ENCODE measurements at regions not wholly inside any gene's neighbourhood (a gene's known extent, or its start where the extent isn't known, plus 50 kb on each side); places are given as distances from the start of the nearest gene placed in this dataset.

GRCh38 chr22:48568736-48569330 lies 1258.8 kb downstream of the BRD1 start:
- DNase-seq, result no peak

GRCh38 chr22:48567213-48567975 lies 1260.3 kb downstream of the BRD1 start:
- no peak for DNase-seq

GRCh38 chr22:48566741-48567140 lies 1260.9 kb downstream of the BRD1 start:
- no peak for DNase-seq

GRCh38 chr22:48565901-48566501 lies 1261.7 kb downstream of the BRD1 start:
- DNase-seq, result no peak

GRCh38 chr22:48564995-48565394 lies 1262.7 kb downstream of the BRD1 start:
- no peak for DNase-seq

GRCh38 chr22:48563966-48564330 lies 1263.7 kb downstream of the BRD1 start:
- DNase-seq, result no peak

- DNase-seq, result no peak
Measured at GRCh38 chr22:48563118-48563965, 1264.3 kb downstream of the BRD1 start.

GRCh38 chr22:48561676-48562075 lies 1266.0 kb downstream of the BRD1 start:
- no peak for DNase-seq

GRCh38 chr22:48560836-48561235 lies 1266.8 kb downstream of the BRD1 start:
- DNase-seq, result no peak

- no peak for DNase-seq
Measured at GRCh38 chr22:48560389-48560751, 1267.3 kb downstream of the BRD1 start.

- DNase-seq, result no peak
Measured at GRCh38 chr22:48559647-48560388, 1267.9 kb downstream of the BRD1 start.

GRCh38 chr22:48558606-48559402 lies 1268.9 kb downstream of the BRD1 start:
- no peak for DNase-seq

GRCh38 chr22:48558016-48558415 lies 1269.7 kb downstream of the BRD1 start:
- no peak for DNase-seq

GRCh38 chr22:48557473-48557872 lies 1270.2 kb downstream of the BRD1 start:
- no peak for DNase-seq

- DNase-seq, result no peak
Measured at GRCh38 chr22:48556751-48557150, 1270.9 kb downstream of the BRD1 start.

GRCh38 chr22:48556222-48556621 lies 1271.5 kb downstream of the BRD1 start:
- DNase-seq, result no peak

GRCh38 chr22:48555606-48556005 lies 1272.1 kb downstream of the BRD1 start:
- no peak for DNase-seq

- no peak for DNase-seq
Measured at GRCh38 chr22:48554893-48555572, 1272.6 kb downstream of the BRD1 start.

GRCh38 chr22:48553694-48554308 lies 1273.9 kb downstream of the BRD1 start:
- DNase-seq, result no peak

- no peak for DNase-seq
Measured at GRCh38 chr22:48553119-48553518, 1274.6 kb downstream of the BRD1 start.

Measured in 8988T (cell line).